Stomach (tissue), 4 donors: ENCODE measurements at regions not wholly inside any gene's neighbourhood (a gene's known extent, or its start where the extent isn't known, plus 50 kb on each side); places are given as distances from the start of the nearest gene placed in this dataset.

Source experiments
- EP300 ChIP-seq: sonication (generic); formaldehyde crosslinking; IDR thresholded peaks from one replicate; pipeline ENCODE4 v1.6.1; 2017; ENCODE audit warnings: antibody characterized with exemption
- POLR2A ChIP-seq, 4 donors: fragments of 450-650 bp; IDR thresholded peaks; one replicate each; pipeline ENCODE4 v1.6.1; 2016; ENCODE audit warnings: antibody characterized with exemption in 4 of 4, control low read depth in 2 of 4, mild to moderate bottlenecking in 1 of 4, moderate library complexity in 1 of 4
- POLR2AphosphoS5 ChIP-seq, 3 donors: sonication (generic); formaldehyde crosslinking; IDR thresholded peaks; one replicate each; pipeline ENCODE4 v1.6.1; 2016; ENCODE audit warnings: antibody characterized with exemption in 3 of 3

DNA sequence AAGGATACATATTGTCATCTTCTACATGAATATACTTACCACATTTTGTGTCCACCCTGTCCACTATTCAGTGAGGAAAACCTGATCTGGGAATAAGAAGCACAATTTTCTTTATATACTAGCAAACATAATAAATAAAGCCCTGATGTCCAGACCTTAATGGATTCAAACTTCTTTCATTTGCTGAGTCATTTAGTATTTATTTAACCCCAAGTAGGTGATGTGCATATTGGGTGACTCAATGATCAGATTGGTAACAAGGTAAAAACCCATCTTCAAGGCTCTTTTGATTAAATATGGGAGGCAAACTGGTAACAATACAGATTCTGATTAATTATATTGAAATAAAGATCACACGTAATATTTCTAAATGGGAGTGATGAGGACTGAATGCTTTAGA is 1159.8 kb upstream of the EYS start:
- TF ChIP-seq POLR2A (IDR thresholded peaks at IDR 0.05) (no peak), POLR2AphosphoS5 (IDR thresholded peaks at IDR 0.05) (no peak), EP300 (no peak)
